NB4 (cell line): ENCODE measurements at regions not wholly inside any gene's neighbourhood (a gene's known extent, or its start where the extent isn't known, plus 50 kb on each side); places are given as distances from the start of the nearest gene placed in this dataset.
"Not testable (repeated sequence)": the region's sequence is repeated elsewhere in the genome, so short reads cannot be mapped to it uniquely, and the experiment has no call there.

ENCODE experiments used
- DNase-seq: peaks from one replicate; pipeline ENCODE4 v3.0.0; 2010; ENCODE audit warnings: low read depth
- H3K4me3 ChIP-seq: one replicate; pipeline ENCODE4 v1.5.1; 2011; ENCODE audit warnings: mild to moderate bottlenecking, low read depth, low read length, moderate library complexity
- MYC ChIP-seq: IDR thresholded peaks from 2 replicates; pipeline ENCODE4 v1.6.1; 2011; ENCODE audit warnings: low read depth, low read length
- POLR2A ChIP-seq: IDR thresholded peaks from 2 replicates; pipeline ENCODE4 v1.6.1; 2011; ENCODE audit warnings: mild to moderate bottlenecking; ENCODE audit not compliant: insufficient read length; ENCODE audit errors: extremely low read depth
- TF ChIP-seq, protein P1 (sequence below): IDR thresholded peaks from 2 replicates; pipeline ENCODE4 v1.6.1; 2011; ENCODE audit warnings: low read depth, low read length
- TF ChIP-seq, protein P2 (sequence below): IDR thresholded peaks from one replicate; pipeline ENCODE4 v1.5.1; 2012; ENCODE audit warnings: low read depth, low read length

DNA sequence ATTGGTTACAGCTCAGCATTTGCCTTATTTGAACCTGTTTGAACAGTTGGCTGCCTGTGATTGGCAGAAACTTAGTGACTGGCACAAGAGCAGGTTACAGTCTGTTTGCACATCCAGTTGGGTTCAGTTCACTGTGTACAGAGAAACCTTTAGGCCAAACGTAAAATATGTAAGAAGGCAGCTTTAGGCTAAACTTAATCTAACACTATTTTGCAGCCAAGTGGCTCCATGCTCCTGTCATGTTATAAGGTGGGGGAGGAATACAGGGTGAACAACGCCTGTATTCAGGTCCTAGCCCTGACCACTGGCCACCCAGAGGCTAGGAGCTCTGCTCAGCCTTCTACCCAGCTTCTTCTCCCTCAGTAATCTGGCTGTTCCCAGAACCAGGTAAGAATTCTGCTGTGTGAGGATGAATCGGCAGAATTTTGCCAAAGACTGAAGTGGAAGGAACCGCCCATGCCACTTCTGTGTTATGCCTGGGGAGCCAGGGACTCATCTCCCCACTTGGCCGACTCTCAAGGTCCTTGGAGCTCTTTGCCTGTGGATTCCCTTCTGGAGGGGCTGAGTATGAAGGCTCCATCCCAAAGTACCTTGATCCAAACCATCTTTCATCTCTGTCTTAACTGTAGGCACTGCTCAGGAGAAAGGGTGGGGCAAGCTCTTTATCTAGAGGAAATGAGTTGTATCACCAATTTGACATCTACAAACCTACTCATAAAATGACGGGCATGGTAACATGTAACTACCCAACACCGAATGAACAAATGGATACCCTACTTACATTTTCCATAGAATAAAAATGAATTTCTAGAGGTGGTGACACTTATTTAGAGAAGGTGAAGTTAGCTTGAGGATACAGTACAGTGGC, 164.4 kb upstream of the NAMPT start:
- TF ChIP-seq, protein P1, sequence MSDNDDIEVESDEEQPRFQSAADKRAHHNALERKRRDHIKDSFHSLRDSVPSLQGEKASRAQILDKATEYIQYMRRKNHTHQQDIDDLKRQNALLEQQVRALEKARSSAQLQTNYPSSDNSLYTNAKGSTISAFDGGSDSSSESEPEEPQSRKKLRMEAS: no peak
- TF ChIP-seq, protein P2, sequence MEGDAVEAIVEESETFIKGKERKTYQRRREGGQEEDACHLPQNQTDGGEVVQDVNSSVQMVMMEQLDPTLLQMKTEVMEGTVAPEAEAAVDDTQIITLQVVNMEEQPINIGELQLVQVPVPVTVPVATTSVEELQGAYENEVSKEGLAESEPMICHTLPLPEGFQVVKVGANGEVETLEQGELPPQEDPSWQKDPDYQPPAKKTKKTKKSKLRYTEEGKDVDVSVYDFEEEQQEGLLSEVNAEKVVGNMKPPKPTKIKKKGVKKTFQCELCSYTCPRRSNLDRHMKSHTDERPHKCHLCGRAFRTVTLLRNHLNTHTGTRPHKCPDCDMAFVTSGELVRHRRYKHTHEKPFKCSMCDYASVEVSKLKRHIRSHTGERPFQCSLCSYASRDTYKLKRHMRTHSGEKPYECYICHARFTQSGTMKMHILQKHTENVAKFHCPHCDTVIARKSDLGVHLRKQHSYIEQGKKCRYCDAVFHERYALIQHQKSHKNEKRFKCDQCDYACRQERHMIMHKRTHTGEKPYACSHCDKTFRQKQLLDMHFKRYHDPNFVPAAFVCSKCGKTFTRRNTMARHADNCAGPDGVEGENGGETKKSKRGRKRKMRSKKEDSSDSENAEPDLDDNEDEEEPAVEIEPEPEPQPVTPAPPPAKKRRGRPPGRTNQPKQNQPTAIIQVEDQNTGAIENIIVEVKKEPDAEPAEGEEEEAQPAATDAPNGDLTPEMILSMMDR: no peak
- TF ChIP-seq POLR2A (no peak), MYC (no peak)
- no peak overlapping the region for H3K4me3 ChIP-seq
- no peak for DNase-seq

DNA sequence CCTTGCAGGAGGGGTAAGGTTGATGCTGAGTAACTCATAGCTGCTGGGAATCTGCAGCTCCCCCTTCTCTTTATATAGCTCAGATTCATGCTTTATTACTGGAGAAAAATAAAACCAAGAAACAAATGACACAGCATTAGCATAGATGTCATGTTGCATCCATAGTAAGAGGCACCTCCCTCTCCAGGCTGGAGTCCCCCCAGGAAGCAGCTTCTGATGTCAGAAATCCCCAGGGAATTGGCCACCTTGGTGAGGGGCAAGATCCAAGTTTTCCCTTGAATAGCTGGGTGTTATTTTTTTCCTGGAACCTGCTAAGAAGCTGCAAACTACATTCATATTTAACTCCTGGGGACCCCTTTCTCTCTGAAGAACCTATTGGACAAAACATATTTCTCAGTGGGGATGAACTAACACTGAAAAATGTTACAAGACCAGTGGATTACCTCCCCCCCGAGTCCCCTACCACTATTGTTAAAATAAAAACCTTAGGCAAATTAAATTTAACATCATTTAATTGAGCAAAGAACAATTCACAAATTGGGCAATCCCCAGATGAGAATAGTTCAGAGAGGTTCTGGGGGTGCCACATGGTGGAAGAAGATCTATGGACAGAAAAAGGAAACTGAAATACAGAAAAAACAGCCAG, 163.7 kb upstream of the NAMPT start:
- DNase-seq: no peak
- no peak overlapping the region for H3K4me3 ChIP-seq
- no peak for TF ChIP-seq POLR2A
- no peak for TF ChIP-seq MYC

DNA sequence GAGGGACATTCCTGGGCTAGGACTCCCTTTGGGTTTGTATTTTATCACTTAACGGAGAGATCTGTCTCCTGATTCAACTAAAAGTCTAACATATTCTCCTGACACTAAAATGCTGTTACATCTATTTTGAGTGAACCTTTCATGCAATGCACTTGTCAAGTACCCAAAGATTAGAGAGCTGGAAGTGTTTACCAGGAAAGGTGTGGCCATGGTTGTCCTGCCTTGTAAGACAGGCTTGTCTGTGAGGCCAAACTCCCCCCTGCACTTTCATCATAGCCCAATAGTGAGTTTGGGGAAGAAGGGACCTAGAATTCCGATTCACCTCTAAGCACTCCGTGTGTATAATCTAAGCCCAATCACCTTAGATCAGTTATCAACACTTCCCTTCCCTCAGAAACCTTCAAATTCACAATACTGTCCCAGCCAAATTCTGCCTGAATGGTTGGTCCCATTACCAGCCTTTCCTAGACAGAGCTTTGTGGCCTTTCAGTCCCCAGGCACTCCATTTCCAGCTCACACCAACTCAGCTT, 162.6 kb upstream of the NAMPT start:
- no peak for TF ChIP-seq MYC
- TF ChIP-seq, protein P2: no peak
- TF ChIP-seq, protein P1: no peak
- TF ChIP-seq POLR2A: no peak
- H3K4me3 ChIP-seq: no peak overlapping the region
- no peak for DNase-seq

DNA sequence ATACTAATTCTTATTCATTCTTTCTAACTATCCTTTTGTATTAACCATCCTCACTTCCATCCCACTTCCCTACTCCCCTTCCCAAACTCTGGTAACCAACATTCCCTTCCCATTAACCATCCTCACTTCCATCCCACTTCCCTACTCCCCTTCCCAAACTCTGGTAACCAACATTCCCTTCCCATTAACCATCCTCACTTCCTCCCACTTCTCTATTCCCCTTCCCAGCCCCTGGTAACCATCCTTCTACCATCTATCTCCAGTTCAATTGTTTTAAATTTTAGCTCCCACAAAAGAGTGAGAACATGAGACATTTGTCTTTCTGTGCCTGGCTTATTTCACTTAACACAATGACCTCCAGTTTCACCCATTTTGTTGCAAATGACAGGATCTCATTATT, 160.6 kb upstream of the NAMPT start:
- H3K4me3 ChIP-seq, DNase-seq: not testable (repeated sequence)

DNA sequence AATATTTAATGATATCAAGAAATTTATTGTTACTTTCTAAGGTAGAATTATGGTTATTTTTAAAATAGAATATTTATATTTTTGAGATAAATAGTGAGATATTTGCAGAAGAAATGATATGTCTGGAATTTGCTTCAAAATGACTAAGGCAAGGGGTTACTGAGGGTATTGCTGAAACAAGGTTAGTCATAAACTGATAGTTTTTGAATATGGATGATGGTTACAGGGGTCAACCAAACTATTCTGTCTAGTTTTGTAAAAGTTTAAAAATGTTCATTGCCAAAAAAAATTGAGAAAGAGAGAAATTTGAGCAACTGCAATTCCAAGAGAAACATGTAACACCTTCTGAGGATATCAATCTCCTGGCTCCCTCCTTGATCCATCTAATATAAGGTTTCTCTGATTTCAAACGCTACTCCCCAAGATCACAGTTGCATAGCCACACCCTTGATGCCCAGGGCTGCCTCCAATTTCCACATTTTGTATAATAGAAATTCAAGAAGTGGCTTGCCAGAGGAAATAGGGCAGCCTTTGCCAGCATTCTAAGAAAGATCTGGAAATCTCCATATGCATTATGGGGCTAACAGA, 159.4 kb upstream of the NAMPT start:
- no peak overlapping the region for H3K4me3 ChIP-seq
- TF ChIP-seq, protein P1: no peak
- TF ChIP-seq, protein P2: no peak
- TF ChIP-seq POLR2A (no peak), MYC (no peak)
- no peak for DNase-seq

DNA sequence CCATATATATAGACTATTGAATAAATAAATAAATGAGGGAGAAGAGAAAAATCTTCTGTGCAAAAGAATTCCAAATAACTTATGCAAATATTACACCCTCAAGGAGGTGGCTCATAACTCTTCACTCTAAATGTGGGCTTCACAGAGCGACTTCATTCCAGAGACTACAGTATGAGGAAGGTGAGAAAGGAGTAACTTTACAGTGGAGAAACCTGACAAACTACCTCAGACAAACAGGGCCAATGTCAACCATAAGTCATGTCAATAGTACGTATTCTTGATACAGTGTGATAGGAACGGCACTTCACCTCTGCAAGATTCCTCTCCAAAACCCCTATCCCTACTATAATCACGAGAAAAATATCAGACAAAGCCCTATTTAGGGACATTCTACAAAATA, 158.4 kb upstream of the NAMPT start:
- TF ChIP-seq POLR2A (no peak), MYC (no peak)
- TF ChIP-seq, protein P2: no peak
- TF ChIP-seq, protein P1: no peak
- DNase-seq: no peak
- H3K4me3 ChIP-seq: no peak overlapping the region
